Fibroblast of lung (primary cell): ENCODE measurements at regions not wholly inside any gene's neighbourhood (a gene's known extent, or its start where the extent isn't known, plus 50 kb on each side); places are given as distances from the start of the nearest gene placed in this dataset.

ENCODE experiments used
- DNase-seq, 2 donors: peaks; one replicate each; pipeline versions ENCODE4 v3.0.0 to v3.0.0-alpha.2; 2010; ENCODE audit warnings: low read depth in 2 of 2
- H2AFZ ChIP-seq: 2 replicates; pipeline ENCODE4 v1.5.1; 2012; ENCODE audit warnings: low read length, control low read depth, inconsistent platforms
- H3K27ac ChIP-seq: 2 replicates; pipeline ENCODE4 v1.5.1; 2011; ENCODE audit warnings: low read length, control low read depth; ENCODE audit not compliant: insufficient read depth
- H3K27me3 ChIP-seq: 2 replicates; pipeline ENCODE4 v1.5.1; 2011; ENCODE audit warnings: mild to moderate bottlenecking, low read length; ENCODE audit not compliant: control insufficient read depth, insufficient read depth
- H3K36me3 ChIP-seq: 2 replicates; pipeline ENCODE4 v1.5.1; 2011; ENCODE audit warnings: low read length; ENCODE audit not compliant: control insufficient read depth, insufficient read depth
- H3K4me1 ChIP-seq: 2 replicates; pipeline ENCODE4 v1.5.1; 2011; ENCODE audit warnings: low read length; ENCODE audit not compliant: control insufficient read depth, insufficient read depth; ENCODE audit errors: extremely low read depth
- H3K4me2 ChIP-seq: 2 replicates; pipeline ENCODE4 v1.5.1; 2011; ENCODE audit warnings: low read length, control low read depth; ENCODE audit not compliant: insufficient read depth; ENCODE audit errors: extremely low read depth
- H3K4me3 ChIP-seq, 4 experiments: fragments of 200-600 bp in 1 of 4; sonication (generic) in 1 of 4; replicated peaks in 1 of 4; 2 replicates each; pipeline ENCODE4 v1.5.1; 2011 to 2016; ENCODE audit warnings: low read length in 4 of 4, low read depth in 3 of 4, mild to moderate bottlenecking in 3 of 4, control low read depth in 2 of 4, inconsistent platforms in 1 of 4, mixed read lengths in 1 of 4; ENCODE audit not compliant: insufficient read depth in 1 of 4; ENCODE audit errors: control extremely low read depth in 1 of 4
- H3K79me2 ChIP-seq: 2 replicates; pipeline ENCODE4 v1.5.1; 2012; ENCODE audit warnings: mild to moderate bottlenecking, low read length, inconsistent platforms; ENCODE audit not compliant: control insufficient read depth, insufficient read depth
- H3K9ac ChIP-seq: 2 replicates; pipeline ENCODE4 v1.5.1; 2011; ENCODE audit warnings: mild to moderate bottlenecking, low read length, control low read depth; ENCODE audit not compliant: insufficient read depth
- H3K9me3 ChIP-seq: 2 replicates; pipeline ENCODE4 v1.5.1; 2012; ENCODE audit warnings: low read depth, low read length; ENCODE audit not compliant: control insufficient read depth, insufficient read depth
- H4K20me1 ChIP-seq: 2 replicates; pipeline ENCODE4 v1.5.1; 2011; ENCODE audit warnings: low read length; ENCODE audit not compliant: control insufficient read depth, insufficient read depth; ENCODE audit errors: extremely low read depth
- CTCF ChIP-seq, 2 donors: IDR thresholded peaks in 1 of 2; conservative IDR thresholded peaks in 1 of 2; 1 replicate in 1 of 2; 2 replicates in 1 of 2; pipeline ENCODE4 v1.5.1; 2011 to 2012; ENCODE audit warnings: low read length in 2 of 2, control low read depth in 1 of 2, inconsistent platforms in 1 of 2, low read depth in 1 of 2, mild to moderate bottlenecking in 1 of 2
- EZH2 ChIP-seq: IDR thresholded peaks from 2 replicates; pipeline ENCODE4 v1.5.1; 2012; ENCODE audit warnings: low read length, control low read depth, mild to moderate bottlenecking; ENCODE audit errors: missing control alignments

GRCh38 chr10:62959553-62959952 lies 143.4 kb upstream of the EGR2 start:
- Histone ChIP-seq H3K4me2 (no peak overlapping the region), H3K36me3 (no peaks in the 10 kb centered on the region), H3K9ac (no peak overlapping the region), H3K4me3 (no peak overlapping the region), H3K9me3 (no peaks in the 10 kb centered on the region), H3K27ac (no peak overlapping the region), H3K79me2 (no peaks in the 10 kb centered on the region), H3K27me3 (no peaks in the 10 kb centered on the region), H3K4me1 (no peaks in the 10 kb centered on the region), H4K20me1 (no peaks in the 10 kb centered on the region), H2AFZ (no peak overlapping the region)
- peak; percentile 18 to 84 for DNase-seq
- TF ChIP-seq EZH2 (no peak), CTCF (conservative IDR thresholded peaks at IDR 0.05 in 1 of 2, IDR thresholded peaks at IDR 0.05 in 1 of 2; ENCODE audit: low read depth in 1 of 2, low read length in 2 of 2) (no peak)

- Histone ChIP-seq H3K4me2 (no peak overlapping the region), H2AFZ (no peak overlapping the region), H3K79me2 (no peaks in the 10 kb centered on the region)
Observed at GRCh38 chr10:62958980-62959379, 142.8 kb upstream of the EGR2 start.

GRCh38 chr10:62946278-62946677 lies 130.1 kb upstream of the EGR2 start:
- Histone ChIP-seq H3K27ac (no peak overlapping the region), H3K4me2 (no peak overlapping the region), H3K36me3 (no peaks in the 10 kb centered on the region), H2AFZ (no peak overlapping the region), H3K4me3 (no peak overlapping the region), H3K9me3 (no peaks in the 10 kb centered on the region), H3K9ac (no peak overlapping the region), H4K20me1 (no peaks in the 10 kb centered on the region), H3K4me1 (no peaks in the 10 kb centered on the region), H3K27me3 (no peaks in the 10 kb centered on the region), H3K79me2 (no peaks in the 10 kb centered on the region)
- TF ChIP-seq EZH2, result no peak
- no peak for TF ChIP-seq CTCF (conservative IDR thresholded peaks at IDR 0.05 in 1 of 2, IDR thresholded peaks at IDR 0.05 in 1 of 2; ENCODE audit: low read depth in 1 of 2, low read length in 2 of 2)
- DNase-seq, result no peak

More at GRCh38 chr10:62958980-62959379, 142.8 kb upstream of the EGR2 start:
- no peak overlapping the region for H3K27ac ChIP-seq
- DNase-seq, result no peak
- H3K4me1 ChIP-seq, result no peaks in the 10 kb centered on the region
- no peaks in the 10 kb centered on the region for H3K9me3 ChIP-seq
- no peaks in the 10 kb centered on the region for H3K27me3 ChIP-seq
- no peaks in the 10 kb centered on the region for H3K36me3 ChIP-seq
- no peak overlapping the region for H3K9ac ChIP-seq
- no peaks in the 10 kb centered on the region for H4K20me1 ChIP-seq
- no peak for TF ChIP-seq CTCF (conservative IDR thresholded peaks at IDR 0.05 in 1 of 2, IDR thresholded peaks at IDR 0.05 in 1 of 2; ENCODE audit: low read depth in 1 of 2, low read length in 2 of 2)
- no peak for TF ChIP-seq EZH2
- no peak overlapping the region for H3K4me3 ChIP-seq
